H9 (cell line): ENCODE measurements at regions not wholly inside any gene's neighbourhood (a gene's known extent, or its start where the extent isn't known, plus 50 kb on each side); places are given as distances from the start of the nearest gene placed in this dataset.

Experiments
- DNase-seq: peaks from one replicate; pipeline ENCODE4 v3.0.0-alpha.2; 2017
- H2AFZ ChIP-seq: one replicate; pipeline ENCODE4 v1.6.1; 2013; ENCODE audit warnings: mild to moderate bottlenecking, low read length, control low read depth, moderate library complexity
- H2AK5ac ChIP-seq: 2 replicates; pipeline ENCODE4 v1.6.1; 2013; ENCODE audit warnings: low read length, control low read depth, mixed read lengths; ENCODE audit not compliant: insufficient read length
- H2BK120ac ChIP-seq: one replicate; pipeline ENCODE4 v1.6.1; 2013; ENCODE audit warnings: low read depth, mild to moderate bottlenecking, low read length, control low read depth, inconsistent platforms; ENCODE audit not compliant: poor library complexity, severe bottlenecking
- H2BK12ac ChIP-seq: 2 replicates; pipeline ENCODE4 v1.6.1; 2013; ENCODE audit warnings: low read length, control low read depth, mixed read lengths, low read depth; ENCODE audit not compliant: insufficient read length
- H2BK15ac ChIP-seq: 2 replicates; pipeline ENCODE4 v1.6.1; 2013; ENCODE audit warnings: low read depth, low read length, control low read depth
- H2BK20ac ChIP-seq: one replicate; pipeline ENCODE4 v1.6.1; 2013; ENCODE audit warnings: low read depth, mild to moderate bottlenecking, low read length, control low read depth, inconsistent platforms; ENCODE audit not compliant: poor library complexity, severe bottlenecking
- H2BK5ac ChIP-seq: 2 replicates; pipeline ENCODE4 v1.6.1; 2013; ENCODE audit warnings: low read length, control low read depth, mixed read lengths; ENCODE audit not compliant: insufficient read length
- H3K14ac ChIP-seq: 2 replicates; pipeline ENCODE4 v1.6.1; 2013; ENCODE audit warnings: low read length, control low read depth; ENCODE audit not compliant: insufficient read depth
- H3K18ac ChIP-seq: 2 replicates; pipeline ENCODE4 v1.6.1; 2013; ENCODE audit warnings: low read depth, mild to moderate bottlenecking, mixed read lengths, low read length, control low read depth; ENCODE audit not compliant: insufficient read length
- H3K23ac ChIP-seq: 2 replicates; pipeline ENCODE4 v1.6.1; 2013; ENCODE audit warnings: low read length, control low read depth, mixed read lengths, low read depth; ENCODE audit not compliant: insufficient read length
- H3K23me2 ChIP-seq: 2 replicates; pipeline ENCODE4 v1.6.1; 2013; ENCODE audit warnings: low read depth, mild to moderate bottlenecking, mixed read lengths, low read length, control low read depth; ENCODE audit not compliant: insufficient read length, poor library complexity, severe bottlenecking
- H3K27ac ChIP-seq: 2 replicates; pipeline ENCODE4 v1.5.1; 2013; ENCODE audit warnings: low read length, control low read depth, mixed read lengths, low read depth; ENCODE audit not compliant: insufficient read length
- H3K27me3 ChIP-seq: 2 replicates; pipeline ENCODE4 v1.6.1; 2013; ENCODE audit warnings: low read length, control low read depth, inconsistent platforms; ENCODE audit not compliant: insufficient read depth
- H3K4ac ChIP-seq: 2 replicates; pipeline ENCODE4 v1.6.1; 2013; ENCODE audit warnings: low read depth, mild to moderate bottlenecking, control low read depth, inconsistent platforms, low read length, moderate library complexity
- H3K4me1 ChIP-seq: 2 replicates; pipeline ENCODE4 v1.6.1; 2013; ENCODE audit warnings: low read length, control low read depth, inconsistent platforms; ENCODE audit not compliant: insufficient read depth
- H3K4me2 ChIP-seq: 2 replicates; pipeline ENCODE4 v1.6.1; 2013; ENCODE audit warnings: low read length, control low read depth, mixed read lengths; ENCODE audit not compliant: insufficient read length, insufficient read depth
- H3K56ac ChIP-seq: 2 replicates; pipeline ENCODE4 v1.6.1; 2013; ENCODE audit warnings: low read depth, mild to moderate bottlenecking, mixed read lengths, low read length, control low read depth; ENCODE audit not compliant: insufficient read length
- H3K79me1 ChIP-seq: 2 replicates; pipeline ENCODE4 v1.6.1; 2013; ENCODE audit warnings: low read depth, mild to moderate bottlenecking, moderate library complexity, low read length, control low read depth, inconsistent platforms; ENCODE audit not compliant: insufficient read depth, poor library complexity, severe bottlenecking
- H3K79me2 ChIP-seq: 2 replicates; pipeline ENCODE4 v1.6.1; 2013; ENCODE audit warnings: low read length, control low read depth, inconsistent platforms; ENCODE audit not compliant: insufficient read depth
- H3K9ac ChIP-seq: 2 replicates; pipeline ENCODE4 v1.6.1; 2013; ENCODE audit warnings: low read length, control low read depth, mixed read lengths; ENCODE audit not compliant: insufficient read length; ENCODE audit errors: extremely low read depth
- H3K9me3 ChIP-seq: one replicate; pipeline ENCODE4 v1.6.1; 2013; ENCODE audit warnings: low read depth, low read length, inconsistent platforms; ENCODE audit not compliant: control insufficient read depth
- H3T11ph ChIP-seq: one replicate; pipeline ENCODE4 v1.6.1; 2013; ENCODE audit warnings: mild to moderate bottlenecking, low read length, control low read depth, inconsistent platforms
- H4K20me1 ChIP-seq: one replicate; pipeline ENCODE4 v1.6.1; 2013; ENCODE audit not compliant: control insufficient read depth, insufficient read length, insufficient read depth
- H4K5ac ChIP-seq: 2 replicates; pipeline ENCODE4 v1.6.1; 2013; ENCODE audit warnings: low read depth, mild to moderate bottlenecking, mixed read lengths, low read length, control low read depth; ENCODE audit not compliant: insufficient read length
- H4K8ac ChIP-seq: replicated peaks from 2 replicates; pipeline ENCODE4 v1.6.1; 2013; ENCODE audit warnings: low read length, control low read depth, mixed read lengths, low read depth; ENCODE audit not compliant: insufficient read length
- H4K91ac ChIP-seq: 2 replicates; pipeline ENCODE4 v1.6.1; 2013; ENCODE audit warnings: low read depth, mild to moderate bottlenecking, moderate library complexity, mixed read lengths, low read length, control low read depth; ENCODE audit not compliant: insufficient read length
- H3K27ac Mint-ChIP-seq, 3 experiments: 2 replicates in 2 of 3; 3 replicates in 1 of 3; pipeline ENCODE4 v1.8.0; 2020 to 2021; ENCODE audit warnings: mixed read lengths in 3 of 3, mild to moderate bottlenecking in 1 of 3, moderate library complexity in 1 of 3
- H3K27me3 Mint-ChIP-seq: 2 replicates; pipeline ENCODE4 v1.8.0; 2021; ENCODE audit warnings: low read depth, mild to moderate bottlenecking, moderate library complexity, mixed read lengths
- H3K36me3 Mint-ChIP-seq, 3 experiments: 2 replicates in 2 of 3; 3 replicates in 1 of 3; pipeline ENCODE4 v1.8.0; 2020 to 2021; ENCODE audit warnings: low read depth in 3 of 3, mixed read lengths in 3 of 3; ENCODE audit not compliant: insufficient read depth in 1 of 3
- H3K4me1 Mint-ChIP-seq, 2 experiments: 2 replicates each; pipeline ENCODE4 v1.8.0; 2020; ENCODE audit warnings: mixed read lengths in 2 of 2
- H3K4me3 Mint-ChIP-seq, 2 experiments: 2 replicates in 1 of 2; 3 replicates in 1 of 2; pipeline ENCODE4 v1.8.0; 2020 to 2021; ENCODE audit warnings: mild to moderate bottlenecking in 2 of 2, mixed read lengths in 2 of 2, moderate library complexity in 1 of 2
- H3K9me3 Mint-ChIP-seq, 2 experiments: 2 replicates in 1 of 2; 3 replicates in 1 of 2; pipeline ENCODE4 v1.8.0; 2020; ENCODE audit warnings: mild to moderate bottlenecking in 2 of 2, mixed read lengths in 2 of 2, moderate library complexity in 1 of 2
- WGBS: extraction: QIAGEN DNeasy Blood & Tissue Kit; methylation state at CpG from one replicate; pipeline ENCODE4 v1.1.7; 2013; ENCODE audit warnings: missing lambda C conversion rate, low lambda C conversion rate, mixed read lengths; ENCODE audit not compliant: insufficient read length; ENCODE audit errors: extremely low coverage; 5-methylcytosine and 5-hydroxymethylcytosine counted together
- TF ChIP-seq, protein P1 (sequence below): fragments of 200-600 bp; sonication (generic); conservative IDR thresholded peaks from 3 replicates; pipeline ENCODE4 v1.8.0; 2021; ENCODE audit warnings: antibody characterized with exemption, mild to moderate bottlenecking

GRCh38 chr17:62307196-62307595, 73.2 kb upstream of the EFCAB3 start:
- no CpG with 5 or more reads among the region's 2 CpGs for WGBS
- no peak overlapping the region for H3K23ac ChIP-seq
- no peaks in the 10 kb centered on the region for H3K23me2 ChIP-seq
- H2AFZ ChIP-seq: no peak overlapping the region
- no peak overlapping the region for H3K4ac ChIP-seq
- H3K18ac ChIP-seq: no peak overlapping the region
- no peak overlapping the region for H2BK5ac ChIP-seq
- Mint-ChIP-seq H3K36me3 (no peaks in the 10 kb centered on the region), H3K4me3 (no peak overlapping the region), H3K27ac (no peak overlapping the region), H3K4me1 (no peaks in the 10 kb centered on the region), H3K9me3 (no peaks in the 10 kb centered on the region), H3K27me3 (peaks cover 11% of the 10 kb centered on the region)
- no peak overlapping the region for H2BK12ac ChIP-seq
- H4K8ac ChIP-seq: no peak overlapping the region
- no peaks in the 10 kb centered on the region for H3K27me3 ChIP-seq
- H3K9ac ChIP-seq: no peak overlapping the region
- H3K9me3 ChIP-seq: no peaks in the 10 kb centered on the region
- H3K27ac ChIP-seq: no peak overlapping the region
- no peaks in the 10 kb centered on the region for H3K79me1 ChIP-seq
- H2BK120ac ChIP-seq: no peak overlapping the region
- H3K14ac ChIP-seq: no peak overlapping the region
- no peaks in the 10 kb centered on the region for H3K4me1 ChIP-seq
- no peak overlapping the region for H4K91ac ChIP-seq
- no peaks in the 10 kb centered on the region for H4K20me1 ChIP-seq
- no peak overlapping the region for H3K56ac ChIP-seq
- DNase-seq: no peak
- no peak overlapping the region for H3K4me2 ChIP-seq
- no peak overlapping the region for H2BK20ac ChIP-seq
- H3T11ph ChIP-seq: no peak overlapping the region
- no peaks in the 10 kb centered on the region for H3K79me2 ChIP-seq
- TF ChIP-seq, protein P1, sequence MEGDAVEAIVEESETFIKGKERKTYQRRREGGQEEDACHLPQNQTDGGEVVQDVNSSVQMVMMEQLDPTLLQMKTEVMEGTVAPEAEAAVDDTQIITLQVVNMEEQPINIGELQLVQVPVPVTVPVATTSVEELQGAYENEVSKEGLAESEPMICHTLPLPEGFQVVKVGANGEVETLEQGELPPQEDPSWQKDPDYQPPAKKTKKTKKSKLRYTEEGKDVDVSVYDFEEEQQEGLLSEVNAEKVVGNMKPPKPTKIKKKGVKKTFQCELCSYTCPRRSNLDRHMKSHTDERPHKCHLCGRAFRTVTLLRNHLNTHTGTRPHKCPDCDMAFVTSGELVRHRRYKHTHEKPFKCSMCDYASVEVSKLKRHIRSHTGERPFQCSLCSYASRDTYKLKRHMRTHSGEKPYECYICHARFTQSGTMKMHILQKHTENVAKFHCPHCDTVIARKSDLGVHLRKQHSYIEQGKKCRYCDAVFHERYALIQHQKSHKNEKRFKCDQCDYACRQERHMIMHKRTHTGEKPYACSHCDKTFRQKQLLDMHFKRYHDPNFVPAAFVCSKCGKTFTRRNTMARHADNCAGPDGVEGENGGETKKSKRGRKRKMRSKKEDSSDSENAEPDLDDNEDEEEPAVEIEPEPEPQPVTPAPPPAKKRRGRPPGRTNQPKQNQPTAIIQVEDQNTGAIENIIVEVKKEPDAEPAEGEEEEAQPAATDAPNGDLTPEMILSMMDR: no peak
- H4K5ac ChIP-seq: no peak overlapping the region
- no peak overlapping the region for H2BK15ac ChIP-seq
- H2AK5ac ChIP-seq: no peak overlapping the region
